ENCODE measurements at regions not wholly inside any gene's neighbourhood (a gene's known extent, or its start where the extent isn't known, plus 50 kb on each side); places are given as distances from the start of the nearest gene placed in this dataset.

DNA sequence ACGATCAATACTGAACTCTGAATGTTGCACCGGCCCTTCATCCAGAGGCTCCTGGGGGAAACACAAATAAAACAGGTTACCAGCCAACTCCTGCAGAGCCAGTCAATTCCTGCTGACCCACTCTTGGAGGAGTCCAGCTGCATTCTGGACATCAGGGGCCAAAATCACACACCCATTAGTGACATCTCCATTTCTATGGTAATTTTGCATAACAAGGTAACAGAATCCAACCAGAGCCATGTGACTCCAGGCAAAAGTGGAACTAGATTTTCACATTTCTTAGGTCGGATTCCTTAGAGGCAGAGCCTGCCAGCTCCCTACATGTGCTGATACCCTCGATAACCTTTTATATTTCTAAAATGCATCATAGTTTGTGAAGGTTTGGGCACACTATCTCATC lies 119.2 kb upstream of the CTNNB1 start:
- H3K9me3 Mint-ChIP-seq (ENCODE audit: low read depth) = no peaks in the 10 kb centered on the region
- H3K27ac Mint-ChIP-seq = no peak overlapping the region
- H3K36me3 Mint-ChIP-seq = no peaks in the 10 kb centered on the region
- H3K27me3 Mint-ChIP-seq = no peaks in the 10 kb centered on the region
- H3K4me1 Mint-ChIP-seq (ENCODE audit: low read depth) = no peaks in the 10 kb centered on the region
- H3K4me3 Mint-ChIP-seq = no peak overlapping the region

DNA sequence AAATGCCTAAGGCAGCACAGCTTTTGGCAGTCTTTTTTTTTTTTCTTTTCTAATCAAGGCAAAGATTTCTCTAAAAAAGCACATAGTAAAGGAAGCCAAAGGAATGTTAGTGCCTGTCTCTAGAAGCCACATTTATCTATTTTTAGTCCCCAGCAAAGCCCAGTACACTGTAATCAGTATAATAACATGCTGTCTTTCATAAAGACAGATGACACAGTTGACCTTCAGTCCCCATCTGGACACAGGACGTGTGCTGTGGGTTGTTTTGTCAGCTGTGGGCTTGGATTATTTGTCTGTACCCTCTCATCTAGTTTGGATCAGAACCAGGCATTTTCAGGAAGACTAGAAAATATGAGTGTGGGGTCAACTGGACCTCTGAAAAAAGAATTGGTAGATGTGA lies 110.4 kb upstream of the CTNNB1 start:
- Mint-ChIP-seq H3K27ac (no peak overlapping the region), H3K9me3 (ENCODE audit: low read depth) (no peaks in the 10 kb centered on the region), H3K4me3 (no peak overlapping the region), H3K4me1 (ENCODE audit: low read depth) (no peaks in the 10 kb centered on the region), H3K27me3 (no peaks in the 10 kb centered on the region), H3K36me3 (no peaks in the 10 kb centered on the region)

- H3K4me3 Mint-ChIP-seq = no peak overlapping the region
- no peaks in the 10 kb centered on the region for H3K9me3 Mint-ChIP-seq (ENCODE audit: low read depth)
- H3K4me1 Mint-ChIP-seq (ENCODE audit: low read depth) = no peaks in the 10 kb centered on the region
- no peaks in the 10 kb centered on the region for H3K27me3 Mint-ChIP-seq
- H3K36me3 Mint-ChIP-seq = no peaks in the 10 kb centered on the region
- H3K27ac Mint-ChIP-seq = no peak overlapping the region
These were observed 109.7 kb upstream of the CTNNB1 start for GRCh38 chr3:41089566-41089965.

GRCh38 chr3:41092844-41093243 lies 106.5 kb upstream of the CTNNB1 start:
- no peak overlapping the region for H3K4me3 Mint-ChIP-seq
- H3K27ac Mint-ChIP-seq = no peak overlapping the region
- no peaks in the 10 kb centered on the region for H3K4me1 Mint-ChIP-seq (ENCODE audit: low read depth)
- no peaks in the 10 kb centered on the region for H3K9me3 Mint-ChIP-seq (ENCODE audit: low read depth)
- H3K27me3 Mint-ChIP-seq = no peaks in the 10 kb centered on the region
- H3K36me3 Mint-ChIP-seq = no peaks in the 10 kb centered on the region

DNA sequence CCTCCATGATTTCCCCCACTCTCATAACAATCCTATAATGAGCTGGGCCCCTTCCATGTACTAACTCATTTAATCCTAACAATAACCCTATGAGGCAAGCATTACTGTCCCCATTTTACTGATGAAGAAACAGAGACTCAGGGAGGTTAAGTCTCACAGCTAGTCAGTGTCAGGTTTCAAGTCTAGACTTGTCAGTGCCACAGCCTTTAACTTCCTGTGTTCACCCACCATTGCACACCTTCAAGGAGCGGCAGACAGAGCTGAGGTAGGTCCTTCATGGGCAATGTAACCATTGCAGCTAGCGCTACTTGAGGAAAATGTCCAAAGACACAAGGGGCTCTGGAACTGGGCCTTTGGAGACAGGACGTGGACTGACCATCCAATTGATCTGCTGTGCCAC lies 105.8 kb upstream of the CTNNB1 start:
- Mint-ChIP-seq H3K27me3 (no peaks in the 10 kb centered on the region), H3K9me3 (ENCODE audit: low read depth) (no peaks in the 10 kb centered on the region), H3K27ac (no peak overlapping the region), H3K36me3 (no peaks in the 10 kb centered on the region), H3K4me1 (ENCODE audit: low read depth) (no peaks in the 10 kb centered on the region), H3K4me3 (no peak overlapping the region)

- Mint-ChIP-seq H3K27me3 (no peaks in the 10 kb centered on the region), H3K9me3 (ENCODE audit: low read depth) (no peaks in the 10 kb centered on the region), H3K27ac (no peak overlapping the region), H3K36me3 (no peaks in the 10 kb centered on the region), H3K4me3 (no peak overlapping the region), H3K4me1 (ENCODE audit: low read depth) (no peaks in the 10 kb centered on the region)
These were observed 105.0 kb upstream of the CTNNB1 start for GRCh38 chr3:41094351-41094750.

DNA sequence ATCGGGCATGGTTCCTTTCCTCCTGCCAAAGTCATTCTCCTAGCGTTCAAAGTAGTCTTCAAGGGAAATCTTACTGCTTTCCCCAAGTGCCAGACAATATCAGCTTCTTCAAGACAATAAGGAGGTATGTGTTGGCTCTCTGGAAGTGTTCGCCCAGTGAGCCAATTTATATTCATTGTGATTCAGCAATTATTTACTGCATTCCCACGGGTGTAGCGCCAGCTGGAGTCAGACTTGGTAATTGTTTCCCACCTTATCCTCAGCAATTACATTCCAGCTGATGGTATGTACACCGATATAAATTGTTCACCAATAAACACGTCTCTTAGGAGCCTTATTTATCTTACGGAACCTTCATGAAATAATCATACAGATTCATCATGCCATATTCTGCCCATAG lies 103.6 kb upstream of the CTNNB1 start:
- H3K27me3 Mint-ChIP-seq = no peaks in the 10 kb centered on the region
- no peak overlapping the region for H3K4me3 Mint-ChIP-seq
- H3K36me3 Mint-ChIP-seq = no peaks in the 10 kb centered on the region
- H3K4me1 Mint-ChIP-seq (ENCODE audit: low read depth) = no peaks in the 10 kb centered on the region
- H3K27ac Mint-ChIP-seq = no peak overlapping the region
- H3K9me3 Mint-ChIP-seq (ENCODE audit: low read depth) = no peaks in the 10 kb centered on the region

DNA sequence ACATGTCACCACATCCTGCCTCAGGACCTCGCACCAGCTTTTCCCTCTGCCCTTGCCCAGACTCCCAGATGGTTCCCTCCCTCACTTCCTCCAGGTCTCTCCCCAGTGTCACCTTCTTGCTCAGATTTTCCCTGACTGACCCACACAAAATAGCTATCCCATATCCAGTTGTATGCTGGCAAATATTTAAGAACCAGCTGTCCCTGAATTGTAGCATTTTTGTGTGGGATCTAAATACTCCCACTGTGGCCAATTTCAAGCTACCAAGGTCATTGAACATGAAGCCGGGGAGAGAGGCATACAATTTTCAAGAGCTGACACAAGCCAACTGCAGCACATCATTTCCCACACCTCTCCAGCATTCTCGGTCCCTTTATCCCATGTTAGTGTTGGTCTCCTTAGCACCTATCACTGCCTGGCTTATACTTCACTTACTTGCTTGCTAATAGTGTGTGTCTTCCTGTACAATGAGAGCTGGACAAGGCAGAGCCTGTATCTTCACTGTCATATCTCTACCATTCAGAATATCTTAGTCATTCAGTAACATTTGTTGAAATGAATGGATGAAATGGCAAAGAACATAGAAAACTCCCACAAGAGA lies 101.3 kb upstream of the CTNNB1 start:
- no peaks in the 10 kb centered on the region for H3K36me3 Mint-ChIP-seq
- H3K4me1 Mint-ChIP-seq (ENCODE audit: low read depth) = no peaks in the 10 kb centered on the region
- H3K27ac Mint-ChIP-seq = no peak overlapping the region
- no peaks in the 10 kb centered on the region for H3K27me3 Mint-ChIP-seq
- H3K9me3 Mint-ChIP-seq (ENCODE audit: low read depth) = no peaks in the 10 kb centered on the region
- no peak overlapping the region for H3K4me3 Mint-ChIP-seq

DNA sequence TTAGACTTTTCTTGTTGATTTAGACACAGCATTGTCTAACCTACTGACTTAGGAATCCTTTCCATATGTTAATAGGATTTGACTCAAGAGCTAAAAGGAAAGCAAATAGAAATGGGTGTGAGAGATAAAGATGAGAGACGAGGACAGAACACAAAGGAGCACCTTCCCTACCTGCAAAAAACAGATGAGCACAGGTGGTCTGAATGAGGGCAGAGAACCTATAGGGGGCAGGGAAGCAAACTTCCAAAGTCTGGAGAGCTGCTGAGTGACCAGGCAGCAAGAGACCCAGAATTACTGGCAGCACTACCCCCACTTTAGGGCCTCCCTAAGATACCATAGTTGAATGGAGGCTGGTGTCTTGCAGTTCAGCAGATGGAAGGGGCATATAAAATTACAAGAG lies 98.1 kb upstream of the CTNNB1 start:
- Mint-ChIP-seq H3K27me3 (no peaks in the 10 kb centered on the region), H3K9me3 (ENCODE audit: low read depth) (no peaks in the 10 kb centered on the region), H3K36me3 (no peaks in the 10 kb centered on the region), H3K4me1 (ENCODE audit: low read depth) (no peaks in the 10 kb centered on the region), H3K4me3 (no peak overlapping the region), H3K27ac (no peak overlapping the region)

GRCh38 chr3:41102053-41102556 lies 97.2 kb upstream of the CTNNB1 start:
- Mint-ChIP-seq H3K27ac (no peak overlapping the region), H3K27me3 (no peaks in the 10 kb centered on the region), H3K4me1 (ENCODE audit: low read depth) (no peaks in the 10 kb centered on the region), H3K4me3 (no peak overlapping the region), H3K36me3 (no peaks in the 10 kb centered on the region), H3K9me3 (ENCODE audit: low read depth) (no peaks in the 10 kb centered on the region)

DNA sequence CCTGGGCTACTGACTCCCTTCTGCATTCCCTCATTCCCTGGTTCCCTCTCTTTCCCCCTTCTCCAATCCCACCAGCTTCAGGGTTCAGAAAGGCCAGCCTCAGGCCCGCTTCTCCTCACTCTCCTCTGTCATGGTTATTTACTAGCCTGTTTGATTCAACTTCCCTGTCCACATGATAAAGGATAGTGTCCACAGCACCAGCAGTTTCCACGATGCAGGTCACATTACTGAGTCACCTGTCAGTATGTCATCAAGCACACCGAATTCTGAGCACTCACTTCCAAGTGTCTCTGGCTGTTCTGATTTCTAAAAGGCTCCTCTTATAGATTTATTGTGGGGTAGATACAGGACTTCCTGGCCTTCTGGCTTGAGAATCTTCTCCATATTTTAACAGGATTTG lies 96.6 kb upstream of the CTNNB1 start:
- Mint-ChIP-seq H3K36me3 (no peaks in the 10 kb centered on the region), H3K4me3 (no peak overlapping the region), H3K9me3 (ENCODE audit: low read depth) (no peaks in the 10 kb centered on the region), H3K27ac (no peak overlapping the region), H3K4me1 (ENCODE audit: low read depth) (no peaks in the 10 kb centered on the region), H3K27me3 (no peaks in the 10 kb centered on the region)

GRCh38 chr3:41103200-41103599 lies 96.1 kb upstream of the CTNNB1 start:
- no peaks in the 10 kb centered on the region for H3K27me3 Mint-ChIP-seq
- H3K27ac Mint-ChIP-seq = no peak overlapping the region
- no peaks in the 10 kb centered on the region for H3K36me3 Mint-ChIP-seq
- H3K4me1 Mint-ChIP-seq (ENCODE audit: low read depth) = no peaks in the 10 kb centered on the region
- H3K9me3 Mint-ChIP-seq (ENCODE audit: low read depth) = no peaks in the 10 kb centered on the region
- H3K4me3 Mint-ChIP-seq = no peak overlapping the region

DNA sequence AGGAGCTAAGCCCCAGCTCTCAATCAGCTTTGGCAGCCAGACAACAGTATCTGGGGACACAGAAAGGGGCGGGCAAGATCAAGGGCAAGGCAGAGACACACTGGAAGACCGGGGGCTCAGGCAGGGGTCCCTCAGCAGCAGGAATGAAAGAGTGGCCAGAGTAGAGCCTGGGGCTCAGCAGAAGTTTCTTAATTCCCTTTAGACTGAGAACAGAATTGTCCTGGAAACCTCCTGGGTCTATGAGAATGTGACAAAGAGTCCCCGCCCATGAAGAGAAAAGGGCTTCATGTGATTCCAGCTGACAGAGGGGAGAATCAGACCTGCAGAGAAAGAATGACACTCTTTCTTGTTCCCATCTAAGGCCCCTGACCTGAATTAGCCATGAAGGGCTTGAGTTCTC lies 95.2 kb upstream of the CTNNB1 start:
- no peak overlapping the region for H3K27ac Mint-ChIP-seq

DNA sequence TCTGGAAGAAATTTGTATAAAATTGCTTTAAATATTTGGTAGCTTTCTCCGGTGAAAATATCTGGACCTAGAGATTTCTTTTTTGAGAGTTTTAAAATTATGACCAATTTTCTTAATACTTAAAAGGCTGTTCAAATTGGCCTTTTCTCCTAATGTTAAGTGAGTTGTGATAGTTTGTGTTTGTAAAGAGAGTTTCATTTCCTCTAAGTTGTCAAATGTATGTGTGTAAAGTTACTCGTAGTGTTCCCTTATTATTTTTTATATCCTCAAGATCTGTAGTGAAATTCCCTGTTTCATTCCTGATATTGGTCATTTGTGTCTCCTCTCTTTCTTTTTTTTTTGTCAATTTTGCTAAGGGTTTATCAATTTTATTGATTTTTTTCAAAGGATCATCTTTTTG lies 92.6 kb upstream of the CTNNB1 start:
- H3K4me3 Mint-ChIP-seq = no peak overlapping the region
- no peaks in the 10 kb centered on the region for H3K27me3 Mint-ChIP-seq
- H3K27ac Mint-ChIP-seq = no peak overlapping the region
- no peaks in the 10 kb centered on the region for H3K4me1 Mint-ChIP-seq (ENCODE audit: low read depth)
- no peaks in the 10 kb centered on the region for H3K9me3 Mint-ChIP-seq (ENCODE audit: low read depth)
- no peaks in the 10 kb centered on the region for H3K36me3 Mint-ChIP-seq

More for the DNA sequence above, 95.2 kb upstream of the CTNNB1 start:
- Mint-ChIP-seq H3K4me1 (ENCODE audit: low read depth) (no peaks in the 10 kb centered on the region), H3K9me3 (ENCODE audit: low read depth) (no peaks in the 10 kb centered on the region), H3K4me3 (no peak overlapping the region), H3K27me3 (no peaks in the 10 kb centered on the region), H3K36me3 (no peaks in the 10 kb centered on the region)

GRCh38 chr3:41111011-41111410 lies 88.3 kb upstream of the CTNNB1 start:
- H3K36me3 Mint-ChIP-seq = no peaks in the 10 kb centered on the region
- no peaks in the 10 kb centered on the region for H3K4me1 Mint-ChIP-seq (ENCODE audit: low read depth)
- no peak overlapping the region for H3K4me3 Mint-ChIP-seq
- no peak overlapping the region for H3K27ac Mint-ChIP-seq
- no peaks in the 10 kb centered on the region for H3K9me3 Mint-ChIP-seq (ENCODE audit: low read depth)
- H3K27me3 Mint-ChIP-seq = no peaks in the 10 kb centered on the region

- Mint-ChIP-seq H3K36me3 (no peaks in the 10 kb centered on the region), H3K27ac (no peak overlapping the region)
These were observed 86.8 kb upstream of the CTNNB1 start for GRCh38 chr3:41112466-41112865.

More at GRCh38 chr3:41112466-41112865, 86.8 kb upstream of the CTNNB1 start:
- no peaks in the 10 kb centered on the region for H3K9me3 Mint-ChIP-seq (ENCODE audit: low read depth)
- H3K27me3 Mint-ChIP-seq = no peaks in the 10 kb centered on the region
- peaks cover 13% of the 10 kb centered on the region for H3K4me1 Mint-ChIP-seq (ENCODE audit: low read depth)
- H3K4me3 Mint-ChIP-seq = no peak overlapping the region

Data from activated naive CD8-positive, alpha-beta T cell (primary cell).